Stimulated activated CD4-positive, alpha-beta T cell treated with anti-CD3 and anti-CD28 coated beads, Interleukin-4, amount 100 ng/mL, for 4 hours (primary cell): ENCODE measurements at regions not wholly inside any gene's neighbourhood (a gene's known extent, or its start where the extent isn't known, plus 50 kb on each side); places are given as distances from the start of the nearest gene placed in this dataset.
"Not testable (repeated sequence)": the region's sequence is repeated elsewhere in the genome, so short reads cannot be mapped to it uniquely, and the experiment has no call there.

Source experiments
- DNase-seq, 2 experiments: peaks; one replicate each; pipeline ENCODE4 v3.0.0-alpha.2; 2020

DNA sequence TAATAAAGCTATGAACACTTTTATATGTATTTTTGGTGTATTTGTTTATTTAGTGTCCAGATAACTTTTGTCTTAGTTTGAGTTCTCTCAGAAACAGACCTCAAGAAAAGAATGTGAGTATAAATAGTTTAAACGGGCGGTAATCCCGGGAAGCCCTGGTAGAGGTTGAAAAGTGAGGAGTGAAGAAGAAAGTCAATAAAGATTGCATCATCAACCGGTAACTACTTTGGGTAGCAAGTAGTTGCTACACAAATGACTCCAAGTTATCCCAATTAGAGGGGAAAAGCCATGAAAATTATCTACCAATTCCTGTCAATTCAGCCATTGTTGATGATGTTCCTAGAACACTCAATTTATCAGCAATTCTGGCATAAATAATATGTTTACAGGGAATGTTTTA lies 870.3 kb upstream of the RAG2 start:
- DNase-seq: no peak

DNA sequence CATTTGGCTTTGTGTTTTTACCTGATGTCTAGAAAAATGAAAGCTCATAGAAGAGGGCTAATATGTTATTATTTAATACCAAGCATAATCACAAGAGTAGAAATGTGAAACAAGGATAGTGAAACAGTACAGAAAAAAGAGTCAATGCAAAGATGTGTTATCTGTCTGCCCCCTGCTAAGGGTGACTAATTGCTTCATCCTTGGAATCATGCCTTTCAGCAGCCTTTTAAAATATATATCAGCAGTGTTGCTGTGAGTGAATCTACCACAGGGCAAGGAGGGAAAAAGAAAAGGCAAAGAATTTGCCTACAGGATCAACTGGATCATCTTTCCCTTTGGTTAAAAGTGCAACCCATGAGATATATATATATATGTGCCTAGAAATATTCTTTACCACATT lies 867.2 kb upstream of the RAG2 start:
- no peak for DNase-seq

- no peak for DNase-seq
Observed at GRCh38 chr11:37459456-37459855, 861.4 kb upstream of the RAG2 start.

DNA sequence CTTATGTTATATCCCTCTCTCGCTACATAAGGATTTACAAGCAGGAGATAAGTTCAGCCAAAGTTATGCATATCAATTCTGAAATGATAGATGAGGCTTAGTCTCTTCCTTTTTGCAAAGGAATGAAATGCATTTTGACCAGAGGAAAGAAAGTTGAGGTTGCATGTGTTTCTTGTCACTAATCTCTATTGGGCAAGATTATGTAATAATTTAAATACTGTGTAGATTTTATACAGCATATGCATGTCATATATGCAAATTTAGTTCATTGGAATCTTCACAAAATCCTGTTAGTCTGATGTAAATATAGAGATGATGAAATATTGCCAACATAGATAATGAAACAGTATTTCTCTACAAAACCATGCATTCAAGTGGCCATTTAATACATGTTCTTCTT lies 858.7 kb upstream of the RAG2 start:
- DNase-seq: no peak

DNA sequence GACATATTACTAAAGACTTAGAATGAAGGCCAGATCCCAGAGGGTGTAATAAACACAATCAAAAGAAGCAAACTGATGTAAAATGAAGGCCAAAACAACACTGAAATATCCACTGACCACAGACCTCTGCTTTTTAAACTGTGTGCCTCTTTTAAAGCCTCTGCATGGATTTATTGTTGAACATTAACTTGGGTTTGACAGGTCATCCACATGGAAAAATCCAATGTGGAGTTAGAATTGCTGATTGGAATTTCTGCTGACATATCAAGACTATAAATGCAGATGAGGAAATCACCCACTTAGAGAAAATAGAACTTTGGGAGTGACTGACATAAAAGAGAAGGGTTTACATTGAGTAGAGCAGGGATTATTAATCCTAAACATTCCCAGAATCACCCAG lies 853.9 kb upstream of the RAG2 start:
- DNase-seq: no peak

DNA sequence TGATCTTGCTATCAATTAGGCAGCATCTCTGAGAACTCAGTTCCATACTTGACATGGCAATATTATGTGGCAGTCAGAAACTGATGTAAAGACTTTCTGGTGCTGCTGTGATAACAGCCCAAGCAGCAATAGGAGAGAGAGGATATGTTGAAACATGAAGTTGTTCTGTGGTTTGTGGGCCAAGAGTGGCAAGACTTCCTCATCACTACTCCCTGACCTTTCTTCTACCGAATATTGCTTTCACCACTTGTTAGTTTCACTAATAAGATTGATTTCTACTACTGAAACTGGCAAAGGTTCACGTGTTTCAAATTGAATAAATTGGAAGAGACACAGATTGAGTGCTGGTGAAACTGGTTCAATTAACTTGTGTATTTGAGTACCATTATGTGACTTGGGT lies 852.6 kb upstream of the RAG2 start:
- no peak for DNase-seq

DNA sequence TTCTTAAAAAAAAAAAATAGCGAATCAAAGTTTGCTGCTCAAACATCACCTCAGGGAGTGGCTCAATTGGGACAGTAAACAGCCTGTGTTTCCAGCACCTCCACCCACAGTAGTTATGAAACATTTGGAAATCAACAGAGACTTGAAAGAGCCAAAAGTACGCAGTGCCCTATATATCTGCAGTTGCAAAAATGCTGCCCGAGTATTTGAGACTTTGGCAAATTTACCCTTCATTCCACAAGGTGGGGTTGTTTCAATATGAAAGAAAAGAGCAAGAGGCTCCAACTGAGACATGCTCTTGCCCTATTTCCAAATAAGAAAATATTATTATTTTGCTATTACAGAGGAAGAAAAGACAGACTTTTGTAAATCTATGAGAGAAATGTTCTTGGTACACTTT lies 851.1 kb upstream of the RAG2 start:
- DNase-seq: no peak

DNA sequence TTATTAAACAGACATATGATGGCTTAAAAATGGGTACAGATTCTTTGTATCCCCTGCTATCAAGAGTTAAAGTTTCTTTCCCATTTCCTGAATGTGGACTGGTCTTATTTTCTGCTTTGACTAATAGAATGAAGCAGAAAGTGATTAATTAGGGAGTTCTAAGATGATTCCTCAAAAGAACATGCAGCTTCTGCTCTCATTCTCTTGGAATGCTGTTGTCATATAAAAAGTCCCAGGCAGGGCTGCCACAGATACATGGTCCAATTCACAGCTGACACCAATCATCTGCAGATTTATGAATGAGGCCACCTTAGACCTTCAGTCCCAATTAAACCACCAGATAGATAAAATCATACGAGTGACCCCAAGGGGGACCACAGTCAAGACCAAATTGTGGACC lies 844.5 kb upstream of the RAG2 start:
- DNase-seq: no peak

- DNase-seq: not testable (repeated sequence)
Observed at GRCh38 chr11:37431633-37432230, 833.7 kb upstream of the RAG2 start.

GRCh38 chr11:37430966-37431632 lies 833.1 kb upstream of the RAG2 start:
- not testable (repeated sequence) for DNase-seq

DNA sequence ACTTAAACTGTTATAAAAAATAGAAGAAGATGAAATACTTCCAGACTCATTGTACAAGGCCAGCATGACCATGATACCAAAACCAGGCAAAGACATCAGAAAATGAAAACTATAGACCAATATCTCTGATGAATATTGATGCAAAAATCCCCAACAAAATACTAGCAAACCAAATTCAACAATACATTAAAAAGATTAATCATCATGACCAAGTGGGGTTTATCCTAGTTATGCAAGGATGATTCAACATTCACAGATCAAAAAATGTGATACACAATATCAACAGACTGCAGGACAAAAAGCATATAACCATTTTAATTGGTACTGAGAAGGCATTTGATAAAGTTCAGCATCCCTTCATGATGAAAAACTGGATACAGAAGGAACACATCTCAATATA lies 824.5 kb upstream of the RAG2 start:
- no peak for DNase-seq

DNA sequence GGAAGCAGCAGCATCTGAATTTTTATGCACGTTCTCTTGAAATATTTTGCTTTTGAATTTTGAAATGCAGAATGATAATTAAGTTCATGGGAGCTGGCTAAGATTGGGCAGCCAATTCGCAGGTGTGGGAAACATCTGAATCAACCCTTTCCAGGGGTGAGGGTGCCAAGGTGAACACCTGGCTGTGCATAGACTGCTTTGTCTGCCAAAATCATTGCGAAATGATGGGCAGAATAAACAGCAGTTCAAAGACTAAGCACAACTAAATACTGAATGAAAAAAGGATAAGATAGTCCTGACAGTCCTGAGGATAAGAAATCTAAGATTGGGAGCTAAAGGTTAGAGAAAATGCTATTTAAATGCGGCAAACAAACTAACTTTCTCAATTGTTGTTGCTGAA lies 813.3 kb upstream of the RAG2 start:
- no peak for DNase-seq

- no peak for DNase-seq
Observed at GRCh38 chr11:37409124-37409523, 811.1 kb upstream of the RAG2 start.

DNA sequence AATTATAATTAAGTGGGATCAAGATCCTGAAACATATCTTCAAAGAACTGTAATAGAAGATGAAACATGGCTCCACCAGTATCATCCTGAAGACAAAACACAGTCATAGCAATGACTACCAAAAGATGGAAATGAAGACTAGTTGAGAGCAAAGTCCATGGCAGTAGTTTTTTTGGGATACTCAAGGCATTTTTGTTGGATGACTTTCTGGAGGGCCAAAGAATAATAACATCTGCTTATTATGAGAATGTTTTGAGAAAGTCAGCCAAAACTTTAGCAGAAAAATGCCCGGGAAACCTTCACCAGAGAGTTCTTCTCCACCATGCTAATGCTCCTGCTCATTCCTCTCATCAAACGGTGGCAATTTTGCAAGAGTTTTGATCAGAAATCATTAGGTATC lies 809.4 kb upstream of the RAG2 start:
- no peak for DNase-seq

DNA sequence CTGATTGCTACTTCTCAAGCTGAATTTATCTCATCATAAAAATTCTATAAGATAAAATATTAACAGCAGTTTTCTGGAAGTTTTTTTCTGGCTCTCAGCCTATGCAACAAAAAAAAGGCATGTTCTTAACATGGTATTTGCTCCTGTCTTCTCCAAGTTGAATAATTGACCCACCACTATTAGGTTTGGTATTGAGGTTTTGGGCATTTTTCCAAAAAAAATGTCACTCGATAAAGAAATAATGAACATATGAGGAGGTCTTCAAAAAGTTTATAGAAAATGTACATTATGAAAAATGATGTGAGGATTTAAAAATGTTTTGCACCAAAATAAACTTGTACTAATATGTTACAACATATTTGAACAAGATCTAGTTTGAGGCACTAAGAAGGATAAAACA lies 808.6 kb upstream of the RAG2 start:
- no peak for DNase-seq

DNA sequence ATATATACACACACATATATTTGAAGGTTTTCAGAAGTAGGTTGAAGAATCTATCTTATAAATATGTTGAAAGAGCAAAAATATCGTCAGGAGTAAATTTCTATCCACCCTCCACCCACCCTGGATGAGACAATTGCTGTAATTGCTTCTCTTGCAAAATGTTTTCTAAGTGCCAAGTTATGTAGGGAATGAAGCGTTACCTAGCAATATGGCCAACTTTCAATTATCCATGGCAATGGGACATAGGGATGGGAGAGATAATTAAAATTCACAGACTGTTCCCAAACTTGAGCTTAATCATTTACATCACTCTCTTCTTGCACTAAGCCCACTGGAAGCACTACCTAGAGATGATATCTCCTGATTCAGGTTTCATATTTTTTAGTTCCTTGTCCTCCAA lies 806.2 kb upstream of the RAG2 start:
- no peak for DNase-seq

- no peak for DNase-seq
Observed at GRCh38 chr11:37402663-37403062, 804.6 kb upstream of the RAG2 start.

DNA sequence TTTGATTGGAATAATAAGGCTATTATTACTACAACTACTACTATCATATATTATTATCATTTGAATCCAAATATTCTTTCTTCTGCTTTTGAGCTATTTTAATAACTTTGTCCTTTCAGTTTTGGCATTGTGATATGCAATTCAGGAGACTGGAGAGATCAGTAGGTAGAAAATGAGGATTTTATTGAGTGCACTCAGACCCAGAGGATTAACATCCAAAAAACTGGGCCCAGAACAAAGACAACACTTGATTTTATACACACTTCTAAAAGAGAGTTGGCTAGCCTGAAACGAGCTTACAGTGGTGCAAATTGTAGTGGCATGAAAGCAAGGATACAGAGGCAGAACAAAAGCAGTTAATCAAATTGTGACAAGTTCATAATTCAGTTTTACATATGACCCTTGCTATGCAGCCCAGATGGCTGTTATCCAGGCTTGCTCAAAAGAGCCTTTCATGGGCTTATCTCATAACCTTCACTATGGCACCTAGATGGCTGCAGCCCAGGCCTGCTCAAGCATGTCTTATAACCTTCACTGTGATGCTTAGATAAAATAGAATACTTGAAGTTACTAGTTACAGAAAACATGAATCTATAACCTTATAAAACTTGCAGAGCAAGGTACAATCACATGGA lies 796.3 kb upstream of the RAG2 start:
- no peak for DNase-seq

DNA sequence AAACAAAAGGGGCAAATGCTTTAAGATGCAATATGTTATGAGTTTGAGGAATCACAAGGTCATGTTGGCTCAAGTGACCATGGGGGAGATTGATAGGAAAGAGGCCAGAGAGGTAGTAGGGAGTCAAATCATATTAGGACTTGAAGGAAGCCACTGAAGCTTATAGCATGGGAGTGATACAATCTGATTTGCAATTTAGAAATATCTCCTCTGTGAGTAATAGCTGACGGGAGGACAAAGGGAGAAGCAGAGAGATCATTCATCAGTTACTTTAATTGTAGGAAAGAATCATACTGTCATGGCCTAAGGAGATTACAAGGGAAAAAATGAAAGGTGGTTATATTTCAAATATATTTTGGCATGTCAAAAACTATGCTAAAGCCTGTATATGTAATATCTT lies 793.6 kb upstream of the RAG2 start:
- DNase-seq: no peak

DNA sequence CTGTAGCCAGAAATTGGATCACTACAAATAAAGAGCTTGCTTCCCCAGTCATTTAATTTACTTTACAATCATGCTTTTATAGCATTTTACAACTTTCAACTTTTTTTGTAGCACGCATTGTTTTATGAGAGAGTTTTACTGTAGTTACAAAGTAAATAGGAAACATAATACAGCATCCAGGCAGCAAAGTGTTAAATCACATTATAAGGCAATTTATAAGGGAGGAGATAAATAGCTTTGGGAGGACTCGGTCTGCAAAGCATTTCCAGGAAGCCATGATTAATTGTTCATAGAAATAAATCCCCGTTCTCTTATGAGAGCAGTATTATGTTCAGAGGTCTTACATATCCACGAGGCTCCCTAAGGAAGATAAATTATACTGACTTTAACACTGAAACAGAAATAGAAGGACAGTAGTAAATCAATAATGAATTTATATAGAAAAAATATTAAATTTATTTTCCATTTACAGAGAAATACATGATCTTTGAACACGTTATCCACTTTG lies 792.6 kb upstream of the RAG2 start:
- DNase-seq: no peak

DNA sequence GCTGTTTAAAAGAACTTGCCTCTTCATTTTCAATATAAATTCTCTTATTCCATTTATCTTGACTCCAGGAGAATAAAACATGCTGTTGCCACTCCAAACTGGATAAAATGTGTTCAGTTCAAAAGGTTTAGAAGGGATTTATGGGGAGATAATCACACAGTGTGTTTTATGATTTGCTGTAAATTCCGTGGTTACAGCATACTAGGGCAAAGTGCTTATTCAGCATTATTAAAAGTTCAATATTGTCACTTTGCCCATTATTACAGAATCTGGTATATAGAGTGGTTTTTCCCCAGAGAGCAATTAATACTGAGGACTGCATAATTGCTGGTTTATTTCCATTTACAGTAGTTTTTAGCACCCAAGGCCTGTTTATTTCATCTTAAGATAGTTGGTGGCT lies 780.9 kb upstream of the RAG2 start:
- no peak for DNase-seq

- no peak for DNase-seq
Observed at GRCh38 chr11:37372667-37373066, 774.6 kb upstream of the RAG2 start.

DNA sequence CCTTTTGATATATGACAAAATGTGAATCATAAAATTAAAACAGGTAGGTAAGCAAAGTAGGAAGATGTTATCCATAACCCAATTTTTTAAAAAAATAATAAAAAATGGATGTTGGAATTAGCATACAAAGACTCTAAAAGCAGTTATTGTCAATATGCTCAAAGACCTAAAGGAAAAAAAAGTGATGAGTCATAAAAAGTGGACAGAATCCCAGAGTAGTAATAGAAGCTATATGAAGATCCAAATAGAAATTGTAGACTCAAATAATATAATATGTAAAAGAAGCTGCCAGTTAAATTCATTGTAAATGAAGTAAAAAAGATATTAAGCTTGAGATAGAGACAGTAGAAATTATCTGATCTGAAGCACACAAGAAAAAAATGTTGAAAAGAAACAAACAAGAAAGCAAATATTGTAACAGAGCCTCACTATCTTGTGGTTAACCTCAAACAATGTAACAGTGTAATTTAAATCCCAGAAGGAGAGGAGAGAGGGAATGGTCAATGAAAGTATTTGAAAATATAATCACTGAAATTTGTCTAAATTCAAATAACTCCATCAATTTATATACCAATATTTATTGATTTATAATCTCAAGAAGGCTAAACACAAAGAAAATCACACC lies 773.4 kb upstream of the RAG2 start:
- DNase-seq: no peak

- DNase-seq: no peak
Observed at GRCh38 chr11:37370817-37371216, 772.8 kb upstream of the RAG2 start.
